Skeletal muscle tissue (tissue), 3 donors: ENCODE measurements at regions not wholly inside any gene's neighbourhood (a gene's known extent, or its start where the extent isn't known, plus 50 kb on each side); places are given as distances from the start of the nearest gene placed in this dataset.

Experiments used
- H3K27ac ChIP-seq: one replicate; pipeline ENCODE4 v1.7.0; 2013; ENCODE audit warnings: mild to moderate bottlenecking, low read depth, low read length, inconsistent platforms
- H3K27me3 ChIP-seq, 3 donors: one replicate each; pipeline ENCODE4 v1.7.0; 2013; ENCODE audit warnings: low read length in 3 of 3; ENCODE audit not compliant: control insufficient read depth in 3 of 3, insufficient read depth in 3 of 3
- H3K36me3 ChIP-seq, 3 donors: one replicate each; pipeline ENCODE4 v1.7.0; 2013; ENCODE audit warnings: low read length in 3 of 3; ENCODE audit not compliant: control insufficient read depth in 3 of 3, insufficient read depth in 3 of 3
- H3K4me1 ChIP-seq, 3 donors: one replicate each; pipeline ENCODE4 v1.7.0; 2013; ENCODE audit warnings: low read length in 3 of 3, mild to moderate bottlenecking in 3 of 3; ENCODE audit not compliant: control insufficient read depth in 3 of 3, insufficient read depth in 3 of 3
- H3K4me3 ChIP-seq, 3 donors: one replicate each; pipeline ENCODE4 v1.7.0; 2013; ENCODE audit warnings: low read length in 3 of 3
- H3K9ac ChIP-seq, 3 donors: one replicate each; pipeline ENCODE4 v1.7.0; 2013; ENCODE audit warnings: low read length in 3 of 3, mild to moderate bottlenecking in 3 of 3, moderate library complexity in 2 of 3, low read depth in 1 of 3
- H3K9me3 ChIP-seq, 3 donors: one replicate each; pipeline ENCODE4 v1.7.0; 2013; ENCODE audit warnings: low read length in 3 of 3; ENCODE audit not compliant: control insufficient read depth in 3 of 3
- donor health status: Osteomylitis.

GRCh38 chr1:2882966-2883696 is 81.6 kb upstream of the TTC34 start:
- no peaks in the 10 kb centered on the region for H3K4me1 ChIP-seq
- H3K9me3 ChIP-seq: no peaks in the 10 kb centered on the region
- no peaks in the 10 kb centered on the region for H3K36me3 ChIP-seq
- H3K9ac ChIP-seq: no peak overlapping the region
- H3K27ac ChIP-seq: no peak overlapping the region
- H3K4me3 ChIP-seq: no peak overlapping the region
- peaks cover 11 to 54% (median 48%) of the 10 kb centered on the region in 3 donors for H3K27me3 ChIP-seq

DNA sequence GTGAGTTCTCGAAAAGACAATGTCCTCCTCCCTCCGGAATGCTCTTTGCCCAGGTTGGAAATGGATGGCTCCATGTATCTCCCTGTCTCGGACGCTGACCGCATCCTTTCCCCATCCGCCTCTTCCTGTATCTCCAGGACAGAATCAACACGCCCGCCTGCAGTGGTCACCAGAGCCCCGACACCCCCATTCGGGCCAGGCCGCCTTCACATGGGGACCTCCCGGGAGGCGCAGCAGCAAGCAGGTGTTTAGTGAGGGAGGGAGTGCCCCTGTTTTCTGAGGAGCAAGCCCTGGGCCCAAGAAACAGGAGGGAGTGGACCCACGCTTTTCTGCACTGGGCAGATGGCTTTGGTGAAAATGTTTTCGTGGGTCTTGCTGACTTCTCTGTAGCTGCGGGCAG is 83.5 kb upstream of the TTC34 start:
- no peaks in the 10 kb centered on the region for H3K36me3 ChIP-seq
- H3K27ac ChIP-seq: no peak overlapping the region
- peaks cover 11 to 53% (median 46%) of the 10 kb centered on the region in 3 donors for H3K27me3 ChIP-seq

GRCh38 chr1:2886631-2887030 is 85.1 kb upstream of the TTC34 start:
- Histone ChIP-seq H3K27ac (no peak overlapping the region), H3K4me1 (no peaks in the 10 kb centered on the region), H3K27me3 (peaks cover 19 to 61% (median 56%) of the 10 kb centered on the region in 3 donors), H3K9me3 (no peaks in the 10 kb centered on the region), H3K9ac (no peak overlapping the region), H3K36me3 (no peaks in the 10 kb centered on the region), H3K4me3 (no peak overlapping the region)

More for the DNA sequence above, 83.5 kb upstream of the TTC34 start:
- H3K9me3 ChIP-seq: no peaks in the 10 kb centered on the region
- H3K4me3 ChIP-seq: no peak overlapping the region
- H3K4me1 ChIP-seq: no peaks in the 10 kb centered on the region
- H3K9ac ChIP-seq: no peak overlapping the region

DNA sequence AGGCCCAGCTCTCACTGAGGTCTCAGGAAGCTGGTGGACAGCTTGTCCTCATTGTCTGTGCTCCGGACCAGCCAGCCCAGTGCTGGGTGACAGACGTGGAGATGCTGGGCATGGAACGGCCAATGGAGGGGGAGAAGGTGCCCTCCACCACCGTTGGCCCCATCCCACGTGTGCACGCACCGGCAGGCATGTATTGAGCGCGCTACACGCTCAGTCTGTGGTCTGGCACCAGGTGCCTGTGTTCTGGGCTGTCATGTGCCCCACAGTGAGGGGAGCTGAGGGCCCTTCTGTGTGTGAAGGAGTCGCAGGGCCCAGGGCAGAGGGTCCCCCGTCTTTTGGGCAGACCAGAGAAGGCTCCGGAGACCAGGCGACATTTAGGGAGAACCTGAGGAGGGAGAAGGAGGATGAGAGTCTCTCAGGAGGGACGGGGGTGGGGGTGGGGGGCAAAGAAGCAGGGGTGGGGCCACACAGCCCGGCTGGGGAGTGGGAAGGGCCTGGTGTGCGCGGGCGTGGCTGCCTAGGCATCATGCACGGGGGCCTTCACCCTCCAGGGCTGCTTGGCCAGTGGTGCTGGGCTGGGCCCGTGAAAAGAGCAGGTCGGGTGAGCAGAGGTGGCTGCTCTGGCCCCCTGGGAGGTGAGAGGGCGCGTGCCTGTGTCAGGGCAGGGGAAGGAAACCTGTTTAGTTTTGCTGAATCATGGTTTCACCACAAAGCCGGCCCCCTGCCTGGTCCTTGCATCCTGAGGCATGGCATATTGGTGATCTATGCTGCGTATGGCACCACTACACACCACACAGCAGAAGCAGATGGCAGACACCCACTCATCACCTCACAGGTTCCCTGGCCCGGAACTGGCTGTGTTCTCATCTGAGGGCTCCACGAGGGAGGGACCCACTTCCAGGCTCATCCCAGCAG is 86.7 kb upstream of the TTC34 start:
- H3K36me3 ChIP-seq: no peaks in the 10 kb centered on the region
- H3K4me3 ChIP-seq: no peak overlapping the region
- no peak overlapping the region for H3K9ac ChIP-seq
- H3K27me3 ChIP-seq: peaks cover 18 to 63% (median 58%) of the 10 kb centered on the region in 3 donors
- no peaks in the 10 kb centered on the region for H3K9me3 ChIP-seq
- no peaks in the 10 kb centered on the region for H3K4me1 ChIP-seq
- H3K27ac ChIP-seq: no peak overlapping the region

GRCh38 chr1:2890221-2890850 is 88.8 kb upstream of the TTC34 start:
- Histone ChIP-seq H3K27me3 (peaks cover 20 to 60% (median 59%) of the 10 kb centered on the region in 3 donors), H3K9me3 (no peaks in the 10 kb centered on the region)

GRCh38 chr1:2891923-2892448 is 90.5 kb upstream of the TTC34 start:
- H3K36me3 ChIP-seq: no peaks in the 10 kb centered on the region
- peaks cover 0 to 6% (median 0%) of the 10 kb centered on the region in 3 donors for H3K9me3 ChIP-seq
- H3K27me3 ChIP-seq: peaks cover 18 to 56% (median 54%) of the 10 kb centered on the region in 3 donors
- H3K4me3 ChIP-seq: no peak overlapping the region
- H3K9ac ChIP-seq: no peak overlapping the region
- no peaks in the 10 kb centered on the region for H3K4me1 ChIP-seq
- no peak overlapping the region for H3K27ac ChIP-seq

More at GRCh38 chr1:2890221-2890850, 88.8 kb upstream of the TTC34 start:
- H3K27ac ChIP-seq: no peak overlapping the region
- no peak overlapping the region for H3K4me3 ChIP-seq
- no peaks in the 10 kb centered on the region for H3K4me1 ChIP-seq
- no peaks in the 10 kb centered on the region for H3K36me3 ChIP-seq
- no peak overlapping the region for H3K9ac ChIP-seq

- H3K9me3 ChIP-seq: peaks cover 0 to 8% (median 0%) of the 10 kb centered on the region in 3 donors
- peaks cover 13 to 53% (median 49%) of the 10 kb centered on the region in 3 donors for H3K27me3 ChIP-seq
- no peak overlapping the region for H3K9ac ChIP-seq
- no peaks in the 10 kb centered on the region for H3K4me1 ChIP-seq
- no peak overlapping the region for H3K4me3 ChIP-seq
- no peaks in the 10 kb centered on the region for H3K36me3 ChIP-seq
- H3K27ac ChIP-seq: no peak overlapping the region
Observed at GRCh38 chr1:2893473-2894120, 92.1 kb upstream of the TTC34 start.

DNA sequence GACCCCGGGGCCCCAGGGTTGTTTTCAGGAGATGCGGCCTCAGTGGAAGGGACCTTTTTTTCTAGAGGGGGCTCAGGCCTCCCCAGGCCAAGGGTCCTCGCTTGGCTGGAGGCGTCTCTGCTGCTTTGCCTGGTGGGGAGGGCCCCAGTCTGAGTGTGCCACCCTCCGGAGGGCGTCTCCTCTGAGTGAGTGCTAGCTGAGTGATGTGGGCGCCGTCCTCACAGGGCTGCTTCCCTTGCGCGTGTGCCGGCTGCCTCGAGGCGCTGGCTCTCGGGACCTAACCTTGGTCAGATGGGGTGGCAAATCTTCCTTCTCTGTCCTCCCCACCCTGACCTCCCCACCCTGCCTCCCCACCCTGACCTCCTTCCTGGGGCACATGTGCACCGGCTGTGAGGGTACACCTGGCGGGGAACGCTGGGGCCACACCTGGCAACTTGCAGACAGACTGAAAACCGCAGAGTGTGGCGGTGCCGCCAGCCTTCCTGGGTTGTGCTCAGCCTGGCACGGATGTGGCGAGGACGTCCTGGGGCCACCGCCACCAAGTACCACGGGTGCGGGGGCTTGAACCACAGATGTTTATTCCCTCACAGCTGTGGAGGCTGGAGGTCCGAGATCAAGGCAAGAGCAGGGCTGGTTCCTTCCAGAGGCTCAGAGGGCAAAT is 93.0 kb upstream of the TTC34 start:
- Histone ChIP-seq H3K4me1 (no peaks in the 10 kb centered on the region), H3K9me3 (peaks cover 0 to 8% (median 0%) of the 10 kb centered on the region in 3 donors), H3K36me3 (no peaks in the 10 kb centered on the region), H3K9ac (no peak overlapping the region), H3K27ac (no peak overlapping the region), H3K4me3 (no peak overlapping the region), H3K27me3 (peaks cover 13 to 49% (median 45%) of the 10 kb centered on the region in 3 donors)

DNA sequence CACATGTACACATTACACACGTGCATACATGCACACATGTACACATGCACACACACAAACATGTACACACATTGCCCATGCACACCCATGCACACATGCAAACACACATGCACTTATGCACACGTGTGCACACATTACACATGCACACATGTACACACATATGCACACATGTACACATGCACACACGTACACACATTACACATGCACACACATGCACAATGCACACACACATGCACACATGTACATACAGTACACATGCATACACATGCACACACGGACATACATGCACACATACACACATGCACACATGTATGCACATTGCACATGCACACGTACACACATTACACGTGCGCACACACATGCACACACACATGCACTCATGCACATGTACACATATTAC is 95.3 kb upstream of the TTC34 start:
- Histone ChIP-seq H3K9ac (no peak overlapping the region), H3K4me1 (no peaks in the 10 kb centered on the region), H3K4me3 (no peak overlapping the region), H3K9me3 (peaks cover 0 to 8% (median 0%) of the 10 kb centered on the region in 3 donors), H3K27me3 (peaks cover 9 to 52% (median 35%) of the 10 kb centered on the region in 3 donors), H3K36me3 (no peaks in the 10 kb centered on the region), H3K27ac (no peak overlapping the region)
